ENCODE measurements at regions not wholly inside any gene's neighbourhood (a gene's known extent, or its start where the extent isn't known, plus 50 kb on each side); places are given as distances from the start of the nearest gene placed in this dataset.

GRCh38 chr4:16448241-16448840 is 222.1 kb upstream of the TAPT1 start:
- H4K20me1 ChIP-seq (replicated peaks; ENCODE audit: control insufficient read depth, insufficient read depth, low read length), result no peaks in the 10 kb centered on the region
- BruUV-seq (replicated peaks), result no TSS peak
- no peak for ATAC-seq
- intact Hi-C loops (cut with micrococcal nuclease), result no loop called here
- no peak for DNase-seq (ENCODE audit: extremely low read depth in 1 of 4, low spot score in 3 of 4)
- WGBS (ENCODE audit: insufficient coverage, low coverage, missing lambda C conversion rate), result 0% methylated on average over 9 of the region's 9 CpGs
- H3K9me1 ChIP-seq (ENCODE audit: control insufficient read depth, insufficient read depth, low read length), result no peaks in the 10 kb centered on the region
- H3K36me3 ChIP-seq (ENCODE audit: control insufficient read depth, insufficient read depth, low read length), result no peaks in the 10 kb centered on the region
- no peaks in the 10 kb centered on the region for H3K27me3 ChIP-seq (ENCODE audit: control insufficient read depth in 2 of 2, insufficient read depth in 2 of 2, low read length in 2 of 2)
- in situ Hi-C loops (cut with MboI), result no loop called here
- H2AFZ ChIP-seq (ENCODE audit: low read depth, low read length), result no peak overlapping the region
- CTCF ChIA-PET (ENCODE audit: low intra/inter-chr PET ratio), result no interaction called here
- no peaks in the 10 kb centered on the region for H3K79me2 ChIP-seq (ENCODE audit: control insufficient read depth, insufficient read depth, low read length)
- H3K4me3 ChIP-seq, result no peak overlapping the region
- POLR2A ChIA-PET, result interaction anchor here (0.7 kb wide), 1 partner anchor 71 kb away, joined by 3 read pairs; no protein-coding TSS in a partner anchor
- no peak overlapping the region for H3K4me2 ChIP-seq (ENCODE audit: insufficient read depth, low read length)
- no peak overlapping the region for H3K27ac ChIP-seq (ENCODE audit: extremely low read depth, low read depth, low read length)
- FAIRE-seq, result no peak
- no peaks in the 10 kb centered on the region for H3K9me3 ChIP-seq (replicated peaks; ENCODE audit: control insufficient read depth, insufficient read depth, low read depth, low read length)
- H3K9ac ChIP-seq (ENCODE audit: insufficient read depth in 1 of 2, low read depth in 2 of 2, low read length in 2 of 2), result no peak overlapping the region
- no peaks in the 10 kb centered on the region for H3K4me1 ChIP-seq (replicated peaks in 1 of 2; ENCODE audit: control insufficient read depth in 2 of 2, insufficient read depth in 2 of 2, low read length in 2 of 2)
- TF ChIP-seq NFATC3 (IDR thresholded peaks at IDR 0.05) (no peak), ID3 (CRISPR knock-in tag; IDR thresholded peaks at IDR 0.05) (no peak), ID3 (tag; IDR thresholded peaks at IDR 0.05) (no peak), SIN3B (IDR thresholded peaks at IDR 0.05; ENCODE audit: low read depth) (no peak), ZEB2 (IDR thresholded peaks at IDR 0.05) (no peak), ZFP1 (CRISPR knock-in tag; IDR thresholded peaks at IDR 0.05) (no peak), SIRT6 (IDR thresholded peaks at IDR 0.05; ENCODE audit: low read depth, low read length) (no peak), ZNF124 (CRISPR knock-in tag; IDR thresholded peaks at IDR 0.05) (no peak), CHAMP1 (IDR thresholded peaks at IDR 0.05) (no peak), STAT6 (CRISPR knock-in tag; IDR thresholded peaks at IDR 0.05) (no peak), ZNF436 (CRISPR knock-in tag; IDR thresholded peaks at IDR 0.05) (no peak), RNF2 (IDR thresholded peaks at IDR 0.05) (no peak), ZNF668 (CRISPR knock-in tag; IDR thresholded peaks at IDR 0.05) (no peak), ZNF518B (CRISPR knock-in tag; IDR thresholded peaks at IDR 0.05) (no peak), BMI1 (IDR thresholded peaks at IDR 0.05; ENCODE audit: low read length) (no peak), KAT7 (CRISPR knock-in tag; IDR thresholded peaks at IDR 0.05; ENCODE audit: borderline replicate concordance) (no peak)
